ENCODE measurements at regions not wholly inside any gene's neighbourhood (a gene's known extent, or its start where the extent isn't known, plus 50 kb on each side); places are given as distances from the start of the nearest gene placed in this dataset.
"Not testable (repeated sequence)": the region's sequence is repeated elsewhere in the genome, so short reads cannot be mapped to it uniquely, and the experiment has no call there.

GRCh38 chrX:747176-747575 is 116.6 kb downstream of the SHOX start:
- H3K27ac Mint-ChIP-seq, result no peak overlapping the region
- H3K9me3 Mint-ChIP-seq, result peaks cover 13% of the 10 kb centered on the region
- H3K27me3 Mint-ChIP-seq (ENCODE audit: low read depth), result peaks cover 7% of the 10 kb centered on the region
- H3K4me1 Mint-ChIP-seq, result no peaks in the 10 kb centered on the region
- H3K4me3 Mint-ChIP-seq, result no peak overlapping the region
- H3K36me3 Mint-ChIP-seq, result no peaks in the 10 kb centered on the region
- TF ChIP-seq CTCF (IDR thresholded peaks at IDR 0.05; ENCODE audit: unreplicated experiment), result no peak
- DNase-seq (ENCODE audit: low spot score in 2 of 2, unreplicated experiment in 2 of 2), result no peak

GRCh38 chrX:739611-740010 is 109.0 kb downstream of the SHOX start:
- no peak overlapping the region for H3K27ac Mint-ChIP-seq
- no peak for DNase-seq (ENCODE audit: low spot score in 2 of 2, unreplicated experiment in 2 of 2)
- peaks cover 10% of the 10 kb centered on the region for H3K27me3 Mint-ChIP-seq (ENCODE audit: low read depth)
- no peaks in the 10 kb centered on the region for H3K36me3 Mint-ChIP-seq
- no peak overlapping the region for H3K4me3 Mint-ChIP-seq
- no peaks in the 10 kb centered on the region for H3K4me1 Mint-ChIP-seq
- peaks cover 11% of the 10 kb centered on the region for H3K9me3 Mint-ChIP-seq
- no peak for TF ChIP-seq CTCF (IDR thresholded peaks at IDR 0.05; ENCODE audit: unreplicated experiment)

DNA sequence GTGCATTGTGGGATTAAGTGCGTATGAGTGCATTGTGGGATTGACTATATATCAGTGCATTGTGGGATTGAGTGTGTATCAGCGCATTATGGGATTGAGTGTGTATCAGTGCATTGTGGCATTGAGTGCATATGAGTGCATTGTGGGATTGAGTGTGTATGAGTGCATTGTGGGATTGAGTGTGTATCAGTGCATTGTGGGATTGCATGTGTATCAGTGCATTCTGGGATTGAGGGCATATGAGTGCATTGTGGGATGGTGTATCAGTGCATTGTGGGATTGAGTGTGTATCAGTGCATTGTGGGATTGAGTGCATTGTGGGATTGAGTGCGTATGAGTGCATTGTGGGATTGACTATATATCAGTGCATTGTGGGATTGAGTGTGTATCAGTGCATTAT is 106.4 kb downstream of the SHOX start:
- peaks cover 15% of the 10 kb centered on the region for H3K27me3 Mint-ChIP-seq (ENCODE audit: low read depth)
- H3K4me3 Mint-ChIP-seq; H3K4me1 Mint-ChIP-seq; H3K27ac Mint-ChIP-seq; H3K36me3 Mint-ChIP-seq; DNase-seq (ENCODE audit: low spot score in 2 of 2, unreplicated experiment in 2 of 2); H3K9me3 Mint-ChIP-seq: not testable (repeated sequence)

DNA sequence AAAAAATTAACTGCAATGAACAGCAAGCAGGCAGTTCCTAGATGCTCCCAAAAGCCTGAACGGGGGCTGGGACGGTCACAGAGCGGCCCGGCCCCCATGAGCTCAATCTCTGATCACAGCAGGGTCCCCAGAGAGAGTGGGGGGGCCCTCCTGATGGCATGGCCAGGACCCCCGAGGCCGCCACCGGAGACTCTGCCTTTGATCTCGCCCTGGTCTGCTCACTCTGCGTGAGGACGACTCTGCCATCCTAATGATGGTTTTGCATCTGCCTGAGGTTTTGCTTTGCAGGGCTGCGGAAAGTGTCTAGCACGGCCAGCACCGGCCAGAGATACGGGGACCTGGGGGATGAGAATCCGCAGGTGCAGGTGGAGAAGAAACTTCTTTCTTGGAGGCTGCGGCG is 103.8 kb downstream of the SHOX start:
- Mint-ChIP-seq H3K36me3 (no peaks in the 10 kb centered on the region), H3K27me3 (ENCODE audit: low read depth) (peaks cover 15% of the 10 kb centered on the region), H3K4me1 (no peaks in the 10 kb centered on the region), H3K4me3 (no peak overlapping the region), H3K9me3 (no peaks in the 10 kb centered on the region), H3K27ac (no peak overlapping the region)
- TF ChIP-seq CTCF (IDR thresholded peaks at IDR 0.05; ENCODE audit: unreplicated experiment), result no peak
- DNase-seq (ENCODE audit: low spot score in 2 of 2, unreplicated experiment in 2 of 2), result peak in 1 of 2 experiments; percentile 19

DNA sequence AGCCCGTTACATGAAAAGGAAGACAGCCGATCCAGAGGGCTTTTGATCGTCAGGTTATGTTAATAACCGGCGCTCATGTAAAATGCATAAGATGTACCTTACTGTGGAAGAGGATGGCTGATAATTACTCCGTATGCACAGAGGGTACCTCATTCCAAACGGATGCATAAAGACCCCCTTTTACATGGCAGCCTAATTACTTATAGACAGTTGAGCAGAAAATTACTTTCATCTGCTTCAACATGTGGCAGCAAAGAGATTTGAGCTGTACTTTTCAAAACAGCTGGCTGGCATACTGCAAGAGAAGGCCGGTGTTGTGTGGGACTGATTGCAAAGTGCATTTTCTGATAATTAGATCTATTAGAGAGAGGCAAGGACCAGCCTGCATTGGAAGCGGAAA is 103.4 kb downstream of the SHOX start:
- no peak for TF ChIP-seq CTCF (IDR thresholded peaks at IDR 0.05; ENCODE audit: unreplicated experiment)
- no peaks in the 10 kb centered on the region for H3K9me3 Mint-ChIP-seq
- H3K27me3 Mint-ChIP-seq (ENCODE audit: low read depth), result peaks cover 15% of the 10 kb centered on the region
- no peak overlapping the region for H3K27ac Mint-ChIP-seq
- H3K36me3 Mint-ChIP-seq, result no peaks in the 10 kb centered on the region
- H3K4me1 Mint-ChIP-seq, result no peaks in the 10 kb centered on the region
- no peak overlapping the region for H3K4me3 Mint-ChIP-seq
- peak in 1 of 2 experiments; percentile 5 for DNase-seq (ENCODE audit: low spot score in 2 of 2, unreplicated experiment in 2 of 2)

GRCh38 chrX:729583-730409 is 99.2 kb downstream of the SHOX start:
- Mint-ChIP-seq H3K4me1 (no peaks in the 10 kb centered on the region), H3K9me3 (peaks cover 8% of the 10 kb centered on the region), H3K27me3 (ENCODE audit: low read depth) (peaks cover 6% of the 10 kb centered on the region), H3K27ac (no peak overlapping the region), H3K4me3 (no peak overlapping the region), H3K36me3 (no peaks in the 10 kb centered on the region)
- no peak for TF ChIP-seq CTCF (IDR thresholded peaks at IDR 0.05; ENCODE audit: unreplicated experiment)
- no peak for DNase-seq (ENCODE audit: low spot score in 2 of 2, unreplicated experiment in 2 of 2)

- DNase-seq (ENCODE audit: low spot score in 2 of 2, unreplicated experiment in 2 of 2); H3K27ac Mint-ChIP-seq; H3K4me1 Mint-ChIP-seq; H3K4me3 Mint-ChIP-seq; H3K36me3 Mint-ChIP-seq; H3K27me3 Mint-ChIP-seq (ENCODE audit: low read depth): not testable (repeated sequence)
- H3K9me3 Mint-ChIP-seq, result peaks cover 11% of the 10 kb centered on the region
These were observed 98.5 kb downstream of the SHOX start for GRCh38 chrX:729101-729500.

DNA sequence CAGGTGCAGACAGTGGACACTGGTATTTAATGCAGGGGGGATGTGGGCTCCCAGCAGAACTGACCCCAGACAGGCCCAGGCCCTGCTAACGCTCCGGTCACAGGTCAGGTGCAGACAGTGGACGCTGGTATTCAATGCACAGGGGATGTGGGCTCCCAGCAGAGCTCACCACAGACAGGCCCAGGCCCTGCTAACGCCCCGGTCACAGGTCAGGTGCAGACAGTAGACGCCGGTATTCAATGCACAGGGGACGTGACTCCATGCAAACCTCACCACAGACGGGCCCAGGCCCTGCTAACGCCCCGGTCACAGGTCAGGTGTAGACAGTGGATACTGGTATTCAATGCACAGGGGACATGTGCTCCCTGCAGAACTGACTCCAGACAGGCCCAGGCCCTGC is 98.0 kb downstream of the SHOX start:
- H3K4me1 Mint-ChIP-seq; H3K27me3 Mint-ChIP-seq (ENCODE audit: low read depth); DNase-seq (ENCODE audit: low spot score in 2 of 2, unreplicated experiment in 2 of 2); H3K4me3 Mint-ChIP-seq; H3K36me3 Mint-ChIP-seq; H3K27ac Mint-ChIP-seq: not testable (repeated sequence)
- H3K9me3 Mint-ChIP-seq, result peaks cover 16% of the 10 kb centered on the region
